IMR-90 (cell line): ENCODE measurements at regions not wholly inside any gene's neighbourhood (a gene's known extent, or its start where the extent isn't known, plus 50 kb on each side); places are given as distances from the start of the nearest gene placed in this dataset.
A peak's percentile ranks its signal among the peaks of the same experiment; 100 is the strongest.

Source experiments
- BHLHE40 ChIP-seq: fragments of 150-350 bp; IDR thresholded peaks from 2 replicates; pipeline ENCODE4 v1.6.1; 2016; ENCODE audit warnings: mild to moderate bottlenecking, low read depth, low read length
- CEBPB ChIP-seq: IDR thresholded peaks from 2 replicates; pipeline ENCODE4 v1.6.1; 2012; ENCODE audit warnings: low read depth, low read length, improper control_type of control experiment
- CHD1 ChIP-seq: IDR thresholded peaks from 2 replicates; pipeline ENCODE4 v1.6.1; 2012; ENCODE audit warnings: low read depth, low read length, improper control_type of control experiment
- FOS ChIP-seq: fragments of 150-350 bp; IDR thresholded peaks from 2 replicates; pipeline ENCODE4 v1.6.1; 2016; ENCODE audit warnings: low read depth, low read length
- MAFK ChIP-seq: IDR thresholded peaks from 2 replicates; pipeline ENCODE4 v1.6.1; 2012; ENCODE audit warnings: low read depth, low read length, improper control_type of control experiment
- MAZ ChIP-seq: IDR thresholded peaks from 2 replicates; pipeline ENCODE4 v1.6.1; 2012; ENCODE audit warnings: low read depth, mild to moderate bottlenecking, low read length, improper control_type of control experiment, moderate library complexity, borderline replicate concordance
- NFE2L2 ChIP-seq: fragments of 150-350 bp; IDR thresholded peaks from 2 replicates; pipeline ENCODE4 v1.6.1; 2016; ENCODE audit warnings: low read depth, mild to moderate bottlenecking, low read length
- POLR2A ChIP-seq: IDR thresholded peaks from 2 replicates; pipeline ENCODE4 v1.6.1; 2012; ENCODE audit warnings: mild to moderate bottlenecking, low read depth, low read length
- RAD21 ChIP-seq: IDR thresholded peaks from 2 replicates; pipeline ENCODE4 v1.6.1; 2012; ENCODE audit warnings: low read length, improper control_type of control experiment
- RCOR1 ChIP-seq: IDR thresholded peaks from 2 replicates; pipeline ENCODE4 v1.6.1; 2012; ENCODE audit warnings: mild to moderate bottlenecking, low read length, improper control_type of control experiment; ENCODE audit not compliant: insufficient replicate concordance
- RFX5 ChIP-seq: IDR thresholded peaks from 2 replicates; pipeline ENCODE4 v1.8.0; 2012; ENCODE audit warnings: low read depth, mild to moderate bottlenecking, low read length, moderate library complexity
- TF ChIP-seq, protein P1 (sequence below): conservative IDR thresholded peaks from 2 replicates; pipeline ENCODE4 v1.5.1; 2012; ENCODE audit warnings: mild to moderate bottlenecking, low read depth, low read length, improper control_type of control experiment

DNA sequence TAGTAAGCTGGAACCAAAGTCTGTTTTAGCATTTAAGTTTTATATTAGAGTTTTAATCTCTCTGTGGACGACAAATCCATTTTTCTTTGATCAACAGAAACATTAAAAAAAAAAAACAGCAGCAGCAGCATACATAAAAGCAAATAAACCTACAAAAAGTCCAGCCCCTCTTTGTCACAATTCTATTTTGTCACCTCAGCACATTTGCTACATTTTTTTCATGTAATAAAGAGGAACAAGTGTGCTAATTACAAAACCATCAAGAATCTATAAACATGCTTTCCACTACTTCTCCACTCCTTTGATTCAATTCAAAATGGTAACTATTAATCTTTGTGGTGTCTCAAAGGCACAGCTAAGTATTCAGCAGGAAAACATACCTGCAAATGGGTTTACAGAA, 259.8 kb upstream of the GNAI1 start:
- TF ChIP-seq, protein P1, sequence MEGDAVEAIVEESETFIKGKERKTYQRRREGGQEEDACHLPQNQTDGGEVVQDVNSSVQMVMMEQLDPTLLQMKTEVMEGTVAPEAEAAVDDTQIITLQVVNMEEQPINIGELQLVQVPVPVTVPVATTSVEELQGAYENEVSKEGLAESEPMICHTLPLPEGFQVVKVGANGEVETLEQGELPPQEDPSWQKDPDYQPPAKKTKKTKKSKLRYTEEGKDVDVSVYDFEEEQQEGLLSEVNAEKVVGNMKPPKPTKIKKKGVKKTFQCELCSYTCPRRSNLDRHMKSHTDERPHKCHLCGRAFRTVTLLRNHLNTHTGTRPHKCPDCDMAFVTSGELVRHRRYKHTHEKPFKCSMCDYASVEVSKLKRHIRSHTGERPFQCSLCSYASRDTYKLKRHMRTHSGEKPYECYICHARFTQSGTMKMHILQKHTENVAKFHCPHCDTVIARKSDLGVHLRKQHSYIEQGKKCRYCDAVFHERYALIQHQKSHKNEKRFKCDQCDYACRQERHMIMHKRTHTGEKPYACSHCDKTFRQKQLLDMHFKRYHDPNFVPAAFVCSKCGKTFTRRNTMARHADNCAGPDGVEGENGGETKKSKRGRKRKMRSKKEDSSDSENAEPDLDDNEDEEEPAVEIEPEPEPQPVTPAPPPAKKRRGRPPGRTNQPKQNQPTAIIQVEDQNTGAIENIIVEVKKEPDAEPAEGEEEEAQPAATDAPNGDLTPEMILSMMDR, result no peak
- no peak for TF ChIP-seq CEBPB
- no peak for TF ChIP-seq POLR2A
- TF ChIP-seq CHD1, result no peak
- no peak for TF ChIP-seq FOS
- TF ChIP-seq BHLHE40, result no peak
- TF ChIP-seq RCOR1, result no peak
- TF ChIP-seq NFE2L2, result no peak
- no peak for TF ChIP-seq RAD21
- peak; percentile 95 for TF ChIP-seq MAFK
- no peak for TF ChIP-seq MAZ
- no peak for TF ChIP-seq RFX5
